Lower lobe of right lung (tissue), 2 donors: ENCODE measurements at regions not wholly inside any gene's neighbourhood (a gene's known extent, or its start where the extent isn't known, plus 50 kb on each side); places are given as distances from the start of the nearest gene placed in this dataset.
A peak's percentile ranks its signal among the peaks of the same experiment; 100 is the strongest.

Source experiments
- ATAC-seq, 2 donors: fragments of 200-7000 bp; cut with Tn5 transposase; one replicate each; pipeline ENCODE4 v1.9.1; 2020 to 2022; ENCODE audit warnings: mild to moderate bottlenecking in 2 of 2, moderate library complexity in 2 of 2
- DNase-seq: peaks from one replicate; pipeline ENCODE4 v3.0.0-alpha.2; 2020
- H3K27ac ChIP-seq: fragments of 200-600 bp; one replicate; pipeline ENCODE4 v1.8.0; 2022
- H3K27me3 ChIP-seq: fragments of 200-600 bp; one replicate; pipeline ENCODE4 v1.8.0; 2022; ENCODE audit warnings: low read depth
- H3K36me3 ChIP-seq: fragments of 200-600 bp; one replicate; pipeline ENCODE4 v1.8.0; 2022; ENCODE audit warnings: mild to moderate bottlenecking
- H3K4me1 ChIP-seq: fragments of 200-600 bp; one replicate; pipeline ENCODE4 v1.8.0; 2022
- H3K4me3 ChIP-seq: fragments of 200-600 bp; one replicate; pipeline ENCODE4 v1.8.0; 2022; ENCODE audit warnings: mild to moderate bottlenecking
- H3K9me3 ChIP-seq: fragments of 200-600 bp; one replicate; pipeline ENCODE4 v1.8.0; 2022
- CTCF ChIP-seq: fragments of 200-600 bp; IDR thresholded peaks from one replicate; pipeline ENCODE4 v1.8.0; 2022; ENCODE audit warnings: antibody characterized with exemption, mild to moderate bottlenecking
- intact Hi-C: fragments of 100-400 bp; cut with DNase I; formaldehyde crosslinking; loops from one replicate; pipeline ENCODE4 v1.11.0; 2022
- donor health status: DM: no; HTN: yes; CAD: no; lungs with severe emphysema.

GRCh38 chr13:73261739-73262216 lies 203.0 kb downstream of the KLF5 start:
- DNase-seq = no peak
- peak in 1 of 2 donors; percentile 44 for ATAC-seq

GRCh38 chr13:73259061-73260017 lies 200.5 kb downstream of the KLF5 start:
- no peak for TF ChIP-seq CTCF
- Histone ChIP-seq H3K36me3 (no peaks in the 10 kb centered on the region), H3K27me3 (no peaks in the 10 kb centered on the region), H3K9me3 (no peaks in the 10 kb centered on the region), H3K4me3 (no peak overlapping the region), H3K27ac (no peak overlapping the region), H3K4me1 (no peaks in the 10 kb centered on the region)
- ATAC-seq (no peak), DNase-seq (no peak)
- intact Hi-C loops = no loop called here

More at GRCh38 chr13:73261739-73262216, 203.0 kb downstream of the KLF5 start:
- H3K9me3 ChIP-seq = no peaks in the 10 kb centered on the region
- no peak overlapping the region for H3K27ac ChIP-seq
- intact Hi-C loops = no loop called here
- H3K4me1 ChIP-seq = no peaks in the 10 kb centered on the region
- H3K27me3 ChIP-seq = no peaks in the 10 kb centered on the region
- TF ChIP-seq CTCF = no peak
- no peak overlapping the region for H3K4me3 ChIP-seq
- no peaks in the 10 kb centered on the region for H3K36me3 ChIP-seq

- no peaks in the 10 kb centered on the region for H3K9me3 ChIP-seq
- no peaks in the 10 kb centered on the region for H3K36me3 ChIP-seq
- no peaks in the 10 kb centered on the region for H3K27me3 ChIP-seq
- intact Hi-C loops = no loop called here
- H3K4me1 ChIP-seq = no peaks in the 10 kb centered on the region
- ATAC-seq (no peak), DNase-seq (no peak)
- no peak overlapping the region for H3K4me3 ChIP-seq
- no peak for TF ChIP-seq CTCF
- no peak overlapping the region for H3K27ac ChIP-seq
Measured at GRCh38 chr13:73258406-73258805, 199.6 kb downstream of the KLF5 start.

GRCh38 chr13:73254827-73255226 lies 196.0 kb downstream of the KLF5 start:
- H3K4me3 ChIP-seq = no peak overlapping the region
- no peak overlapping the region for H3K27ac ChIP-seq
- no peaks in the 10 kb centered on the region for H3K9me3 ChIP-seq
- no peaks in the 10 kb centered on the region for H3K27me3 ChIP-seq
- DNase-seq (no peak), ATAC-seq (no peak)
- no peaks in the 10 kb centered on the region for H3K4me1 ChIP-seq
- intact Hi-C loops = no loop called here
- TF ChIP-seq CTCF = no peak
- no peaks in the 10 kb centered on the region for H3K36me3 ChIP-seq

GRCh38 chr13:73251626-73252265 lies 192.9 kb downstream of the KLF5 start:
- Histone ChIP-seq H3K27me3 (no peaks in the 10 kb centered on the region), H3K9me3 (no peaks in the 10 kb centered on the region), H3K4me1 (peaks cover 9% of the 10 kb centered on the region), H3K27ac (no peak overlapping the region), H3K36me3 (no peaks in the 10 kb centered on the region), H3K4me3 (no peak overlapping the region)
- DNase-seq (no peak), ATAC-seq (no peak)
- intact Hi-C loops = no loop called here
- TF ChIP-seq CTCF = no peak
